ENCODE measurements at regions not wholly inside any gene's neighbourhood (a gene's known extent, or its start where the extent isn't known, plus 50 kb on each side); places are given as distances from the start of the nearest gene placed in this dataset.

- no peak for TF ChIP-seq CTCF (IDR thresholded peaks at IDR 0.05; ENCODE audit: low read depth, low read length)
- no peak for DNase-seq (ENCODE audit: extremely low read depth, low read depth)
Observed at GRCh38 chr13:89880201-89880600, 1467.3 kb upstream of the MIR17HG start.

GRCh38 chr13:89883893-89884448 is 1463.5 kb upstream of the MIR17HG start:
- TF ChIP-seq CTCF (IDR thresholded peaks at IDR 0.05; ENCODE audit: low read depth, low read length) = no peak
- no peak for DNase-seq (ENCODE audit: extremely low read depth, low read depth)

GRCh38 chr13:89890806-89891205 is 1456.7 kb upstream of the MIR17HG start:
- no peak for TF ChIP-seq CTCF (IDR thresholded peaks at IDR 0.05; ENCODE audit: low read depth, low read length)
- DNase-seq (ENCODE audit: extremely low read depth, low read depth) = no peak

- no peak for TF ChIP-seq CTCF (IDR thresholded peaks at IDR 0.05; ENCODE audit: low read depth, low read length)
- no peak for DNase-seq (ENCODE audit: extremely low read depth, low read depth)
Observed at GRCh38 chr13:89891416-89891815, 1456.1 kb upstream of the MIR17HG start.

DNA sequence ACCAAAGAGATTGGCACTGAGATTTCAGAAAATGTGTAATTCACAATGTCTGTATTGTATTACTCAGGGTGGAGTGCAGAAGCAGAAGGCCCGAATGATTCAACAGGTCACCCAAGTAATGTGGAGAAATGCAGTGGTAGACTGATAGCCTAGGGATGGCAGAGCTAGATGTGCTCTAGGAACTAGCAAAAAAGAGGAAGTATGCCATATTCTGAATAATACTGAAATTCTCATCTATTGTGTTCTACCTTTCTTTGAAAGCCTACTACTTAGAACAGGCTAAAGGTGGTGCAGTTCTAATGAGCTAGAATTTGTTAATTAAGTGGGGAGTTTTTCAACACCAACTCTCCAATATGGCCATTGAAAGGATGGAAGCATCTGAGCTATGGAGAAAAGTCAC is 1449.8 kb upstream of the MIR17HG start:
- TF ChIP-seq CTCF (IDR thresholded peaks at IDR 0.05; ENCODE audit: low read depth, low read length) = no peak
- DNase-seq (ENCODE audit: extremely low read depth, low read depth) = no peak

- no peak for TF ChIP-seq CTCF (IDR thresholded peaks at IDR 0.05; ENCODE audit: low read depth, low read length)
- DNase-seq (ENCODE audit: extremely low read depth, low read depth) = no peak
Observed at GRCh38 chr13:89899302-89900103, 1448.0 kb upstream of the MIR17HG start.

DNA sequence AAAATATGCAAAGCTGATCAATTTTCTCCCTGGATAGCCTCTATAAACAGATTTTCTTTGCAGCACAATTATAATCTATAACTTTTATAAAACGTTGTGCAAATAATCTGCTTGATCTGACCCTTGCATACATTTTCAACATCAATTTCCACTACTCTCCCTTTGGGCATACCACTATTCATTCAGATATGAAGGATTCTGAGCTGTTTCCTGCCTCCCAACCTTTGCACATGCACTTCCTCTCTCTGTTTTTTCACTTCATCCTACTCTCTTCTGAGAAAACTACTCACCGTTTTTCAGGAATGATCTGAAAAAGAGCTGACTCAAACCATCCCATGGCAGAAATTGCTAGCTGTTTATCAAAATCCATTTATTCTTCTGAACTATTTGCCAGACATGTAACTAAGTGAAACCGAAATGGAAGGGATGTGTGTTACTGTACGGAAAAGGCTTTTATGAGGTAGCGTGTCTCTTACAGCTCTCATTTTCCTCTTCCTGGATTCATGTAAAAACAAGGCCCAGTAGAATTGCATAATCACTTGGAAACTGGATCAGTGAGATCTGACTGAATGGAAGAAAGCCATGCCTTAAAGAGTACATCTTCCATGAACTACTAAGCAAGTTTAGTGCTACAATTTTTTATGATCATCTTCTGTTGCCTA is 1447.3 kb upstream of the MIR17HG start:
- TF ChIP-seq CTCF (IDR thresholded peaks at IDR 0.05; ENCODE audit: low read depth, low read length) = no peak
- no peak for DNase-seq (ENCODE audit: extremely low read depth, low read depth)

All from AG09319 (cell line).